LNCaP clone FGC (cell line): ENCODE measurements at regions not wholly inside any gene's neighbourhood (a gene's known extent, or its start where the extent isn't known, plus 50 kb on each side); places are given as distances from the start of the nearest gene placed in this dataset.

Experiments used
- DNase-seq: peaks from one replicate; pipeline ENCODE4 v3.0.0-alpha.2; 2011; ENCODE audit warnings: low read depth
- H3K4me3 ChIP-seq: 2 replicates; pipeline ENCODE4 v1.5.1; 2011; ENCODE audit warnings: mild to moderate bottlenecking, low read depth, low read length, control low read depth
- CTCF ChIP-seq: IDR thresholded peaks from 2 replicates; pipeline ENCODE4 v1.5.1; 2012; ENCODE audit warnings: mild to moderate bottlenecking; ENCODE audit not compliant: control insufficient read depth, insufficient read depth; ENCODE audit errors: extremely low read depth

- DNase-seq: peak; percentile 6
- peak; percentile 89 for TF ChIP-seq CTCF
- no peak overlapping the region for H3K4me3 ChIP-seq
These were observed 505.4 kb downstream of the PLCL1 start for GRCh38 chr2:198309673-198310280.

DNA sequence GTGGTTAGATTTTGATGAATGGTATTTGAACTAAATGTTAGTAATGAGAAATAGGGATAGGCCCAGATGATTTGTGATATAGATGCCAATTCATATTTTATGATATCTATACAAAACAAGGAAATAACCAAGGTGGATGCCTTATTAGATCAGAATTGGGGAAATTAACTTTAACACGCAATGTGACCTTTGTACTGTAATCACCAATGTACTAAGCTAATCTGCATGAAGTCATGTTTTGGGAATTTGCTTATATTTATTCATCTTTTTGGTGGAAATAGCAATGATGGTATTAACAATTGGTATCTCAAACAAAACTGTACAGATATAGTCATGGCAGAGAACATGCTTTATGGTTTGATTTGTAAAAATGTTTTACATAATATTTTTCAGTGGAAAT is 504.7 kb downstream of the PLCL1 start:
- no peak for TF ChIP-seq CTCF
- DNase-seq: no peak
- no peak overlapping the region for H3K4me3 ChIP-seq

DNA sequence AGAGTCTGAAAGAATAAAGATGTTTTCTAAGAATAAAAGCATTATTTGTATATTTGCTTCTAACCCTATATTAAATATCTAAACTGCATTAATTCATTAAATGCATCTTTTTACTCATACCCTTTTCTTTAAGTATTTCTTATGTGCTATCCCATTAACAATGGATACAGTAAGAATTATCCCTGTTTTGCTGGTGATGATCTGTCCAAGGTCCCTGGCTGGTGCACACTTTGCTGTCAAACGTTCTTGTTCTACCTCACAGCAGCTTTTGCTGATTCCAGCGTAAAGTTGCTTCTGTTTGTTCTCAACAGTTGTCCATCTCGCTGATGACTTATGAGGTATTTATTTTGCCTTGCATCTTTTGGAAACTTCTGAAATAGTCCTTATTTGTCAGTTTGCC is 504.0 kb downstream of the PLCL1 start:
- no peak for DNase-seq

DNA sequence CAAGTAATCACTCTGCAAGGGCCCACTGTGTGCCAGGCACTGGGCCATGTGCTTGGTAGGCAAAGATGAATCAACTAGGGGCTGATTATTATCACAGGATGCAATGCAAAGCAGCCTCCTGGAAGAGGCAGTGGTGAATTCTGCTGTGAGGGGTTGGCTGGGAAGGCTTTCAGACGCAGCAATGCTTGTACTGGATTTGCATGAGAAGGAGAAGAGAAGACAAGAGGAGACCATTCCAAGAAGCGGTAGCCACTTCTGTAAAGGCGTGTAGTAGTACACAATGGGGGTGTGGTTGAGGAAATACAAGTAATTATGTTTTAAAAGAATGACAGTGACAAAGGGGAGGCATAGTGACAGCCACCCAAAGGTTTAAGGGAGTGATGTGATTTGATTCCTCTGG is 502.7 kb downstream of the PLCL1 start:
- no peak for DNase-seq
- no peak overlapping the region for H3K4me3 ChIP-seq
- no peak for TF ChIP-seq CTCF

More for the DNA sequence above, 504.0 kb downstream of the PLCL1 start:
- H3K4me3 ChIP-seq: no peak overlapping the region
- no peak for TF ChIP-seq CTCF

DNA sequence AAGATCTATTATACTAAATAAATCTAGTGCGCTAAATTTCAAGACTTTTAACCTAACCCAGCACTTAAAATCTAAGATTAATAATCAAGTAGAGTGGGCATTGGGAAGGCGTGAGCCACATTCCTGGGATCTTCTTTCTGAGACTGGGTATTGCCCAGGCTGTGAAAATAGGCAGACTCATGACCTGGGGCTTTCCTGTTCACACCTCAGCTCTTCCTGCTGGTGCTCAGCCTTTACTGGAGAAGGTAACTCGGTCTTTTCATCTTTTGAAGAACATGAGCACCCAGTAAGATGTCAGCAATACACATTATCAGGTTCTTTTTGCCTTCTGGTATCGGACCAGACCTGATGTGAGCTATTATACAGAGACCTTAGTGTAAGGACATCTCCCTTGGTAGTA is 500.5 kb downstream of the PLCL1 start:
- DNase-seq: no peak
- no peak overlapping the region for H3K4me3 ChIP-seq
- no peak for TF ChIP-seq CTCF

GRCh38 chr2:198297350-198297749 is 493.0 kb downstream of the PLCL1 start:
- no peak overlapping the region for H3K4me3 ChIP-seq
- DNase-seq: no peak
- TF ChIP-seq CTCF: no peak

GRCh38 chr2:198296665-198297308 is 492.4 kb downstream of the PLCL1 start:
- peak; percentile 8 for DNase-seq
- no peak overlapping the region for H3K4me3 ChIP-seq
- peak; percentile 70 for TF ChIP-seq CTCF
